ENCODE measurements at regions not wholly inside any gene's neighbourhood (a gene's known extent, or its start where the extent isn't known, plus 50 kb on each side); places are given as distances from the start of the nearest gene placed in this dataset.

- no peak for DNase-seq (ENCODE audit: low read depth in 2 of 2)
- TF ChIP-seq EZH2 (IDR thresholded peaks at IDR 0.05; ENCODE audit: low read length, missing control alignments) (no peak), CTCF (conservative IDR thresholded peaks at IDR 0.05 in 1 of 2, IDR thresholded peaks at IDR 0.05 in 1 of 2; ENCODE audit: low read depth in 1 of 2, low read length in 2 of 2) (no peak)
Measured at GRCh38 chr12:107347261-107347660, 253.9 kb upstream of the CRY1 start.

GRCh38 chr12:107349008-107349747 is 255.8 kb upstream of the CRY1 start:
- TF ChIP-seq CTCF (conservative IDR thresholded peaks at IDR 0.05 in 1 of 2, IDR thresholded peaks at IDR 0.05 in 1 of 2; ENCODE audit: low read depth in 1 of 2, low read length in 2 of 2) = no peak
- no peak for TF ChIP-seq EZH2 (IDR thresholded peaks at IDR 0.05; ENCODE audit: low read length, missing control alignments)
- no peak overlapping the region for H3K4me3 ChIP-seq (replicated peaks in 1 of 4; ENCODE audit: control extremely low read depth in 1 of 4, insufficient read depth in 1 of 4, low read depth in 3 of 4, low read length in 4 of 4)
- peak; percentile 35 to 96 for DNase-seq (ENCODE audit: low read depth in 2 of 2)
- no peaks in the 10 kb centered on the region for H3K79me2 ChIP-seq (ENCODE audit: control insufficient read depth, insufficient read depth, low read length)
- no peaks in the 10 kb centered on the region for H3K36me3 ChIP-seq (ENCODE audit: control insufficient read depth, insufficient read depth, low read length)
- no peaks in the 10 kb centered on the region for H3K9me3 ChIP-seq (ENCODE audit: control insufficient read depth, insufficient read depth, low read depth, low read length)
- peaks cover 3% of the 10 kb centered on the region for H3K4me1 ChIP-seq (ENCODE audit: control insufficient read depth, extremely low read depth, insufficient read depth, low read length)
- H3K27me3 ChIP-seq (ENCODE audit: control insufficient read depth, insufficient read depth, low read length) = no peaks in the 10 kb centered on the region
- no peak overlapping the region for H3K4me2 ChIP-seq (ENCODE audit: extremely low read depth, insufficient read depth, low read length)
- no peak overlapping the region for H2AFZ ChIP-seq (ENCODE audit: low read length)
- no peak overlapping the region for H3K9ac ChIP-seq (ENCODE audit: insufficient read depth, low read length)
- no peak overlapping the region for H3K27ac ChIP-seq (ENCODE audit: insufficient read depth, low read length)
- no peaks in the 10 kb centered on the region for H4K20me1 ChIP-seq (ENCODE audit: control insufficient read depth, extremely low read depth, insufficient read depth, low read length)

More at GRCh38 chr12:107347261-107347660, 253.9 kb upstream of the CRY1 start:
- H3K9me3 ChIP-seq (ENCODE audit: control insufficient read depth, insufficient read depth, low read depth, low read length) = no peaks in the 10 kb centered on the region
- no peaks in the 10 kb centered on the region for H3K79me2 ChIP-seq (ENCODE audit: control insufficient read depth, insufficient read depth, low read length)
- no peak overlapping the region for H3K4me3 ChIP-seq (replicated peaks in 1 of 4; ENCODE audit: control extremely low read depth in 1 of 4, insufficient read depth in 1 of 4, low read depth in 3 of 4, low read length in 4 of 4)
- no peaks in the 10 kb centered on the region for H4K20me1 ChIP-seq (ENCODE audit: control insufficient read depth, extremely low read depth, insufficient read depth, low read length)
- H2AFZ ChIP-seq (ENCODE audit: low read length) = no peak overlapping the region
- no peaks in the 10 kb centered on the region for H3K27me3 ChIP-seq (ENCODE audit: control insufficient read depth, insufficient read depth, low read length)
- H3K9ac ChIP-seq (ENCODE audit: insufficient read depth, low read length) = no peak overlapping the region
- no peak overlapping the region for H3K27ac ChIP-seq (ENCODE audit: insufficient read depth, low read length)
- peaks cover 5% of the 10 kb centered on the region for H3K4me1 ChIP-seq (ENCODE audit: control insufficient read depth, extremely low read depth, insufficient read depth, low read length)
- H3K4me2 ChIP-seq (ENCODE audit: extremely low read depth, insufficient read depth, low read length) = no peak overlapping the region
- H3K36me3 ChIP-seq (ENCODE audit: control insufficient read depth, insufficient read depth, low read length) = no peaks in the 10 kb centered on the region

GRCh38 chr12:107349839-107350238 is 256.5 kb upstream of the CRY1 start:
- H3K36me3 ChIP-seq (ENCODE audit: control insufficient read depth, insufficient read depth, low read length) = no peaks in the 10 kb centered on the region
- no peaks in the 10 kb centered on the region for H3K79me2 ChIP-seq (ENCODE audit: control insufficient read depth, insufficient read depth, low read length)
- no peak for TF ChIP-seq CTCF (conservative IDR thresholded peaks at IDR 0.05 in 1 of 2, IDR thresholded peaks at IDR 0.05 in 1 of 2; ENCODE audit: low read depth in 1 of 2, low read length in 2 of 2)
- no peak for TF ChIP-seq EZH2 (IDR thresholded peaks at IDR 0.05; ENCODE audit: low read length, missing control alignments)
- H3K27me3 ChIP-seq (ENCODE audit: control insufficient read depth, insufficient read depth, low read length) = no peaks in the 10 kb centered on the region
- DNase-seq (ENCODE audit: low read depth in 2 of 2) = no peak
- no peak overlapping the region for H3K27ac ChIP-seq (ENCODE audit: insufficient read depth, low read length)
- no peaks in the 10 kb centered on the region for H3K4me1 ChIP-seq (ENCODE audit: control insufficient read depth, extremely low read depth, insufficient read depth, low read length)
- no peaks in the 10 kb centered on the region for H3K9me3 ChIP-seq (ENCODE audit: control insufficient read depth, insufficient read depth, low read depth, low read length)
- H3K9ac ChIP-seq (ENCODE audit: insufficient read depth, low read length) = no peak overlapping the region
- H3K4me3 ChIP-seq (replicated peaks in 1 of 4; ENCODE audit: control extremely low read depth in 1 of 4, insufficient read depth in 1 of 4, low read depth in 3 of 4, low read length in 4 of 4) = no peak overlapping the region
- H4K20me1 ChIP-seq (ENCODE audit: control insufficient read depth, extremely low read depth, insufficient read depth, low read length) = no peaks in the 10 kb centered on the region
- H3K4me2 ChIP-seq (ENCODE audit: extremely low read depth, insufficient read depth, low read length) = no peak overlapping the region
- no peak overlapping the region for H2AFZ ChIP-seq (ENCODE audit: low read length)

Data from fibroblast of lung (primary cell).